Middle frontal gyrus (tissue), 1 donor: ENCODE measurements at regions not wholly inside any gene's neighbourhood (a gene's known extent, or its start where the extent isn't known, plus 50 kb on each side); places are given as distances from the start of the nearest gene placed in this dataset.

Source experiments
- DNase-seq: peaks from one replicate; pipeline ENCODE4 v3.0.0-alpha.2; 2015; ENCODE audit warnings: low spot score; ENCODE audit errors: extremely low spot score

DNA sequence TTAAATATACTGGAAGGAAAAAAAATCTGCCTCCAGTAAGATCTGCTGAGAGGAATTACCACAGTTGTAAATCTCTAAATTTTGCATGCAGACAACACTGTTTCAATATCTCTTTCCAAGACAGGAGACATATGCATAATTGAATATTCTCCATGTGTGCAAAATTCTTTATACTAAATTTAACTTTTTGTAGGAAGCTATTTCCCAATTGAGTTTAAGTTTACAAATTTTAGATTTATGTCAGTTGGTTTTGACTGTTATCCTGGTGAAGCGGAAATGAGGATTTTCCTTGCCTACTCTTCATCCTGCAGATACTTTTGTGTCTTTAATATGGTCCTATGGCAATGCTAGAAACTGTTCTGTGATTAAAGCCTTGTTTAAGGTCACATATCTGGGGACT, 1352.9 kb downstream of the FSTL5 start:
- no peak for DNase-seq

DNA sequence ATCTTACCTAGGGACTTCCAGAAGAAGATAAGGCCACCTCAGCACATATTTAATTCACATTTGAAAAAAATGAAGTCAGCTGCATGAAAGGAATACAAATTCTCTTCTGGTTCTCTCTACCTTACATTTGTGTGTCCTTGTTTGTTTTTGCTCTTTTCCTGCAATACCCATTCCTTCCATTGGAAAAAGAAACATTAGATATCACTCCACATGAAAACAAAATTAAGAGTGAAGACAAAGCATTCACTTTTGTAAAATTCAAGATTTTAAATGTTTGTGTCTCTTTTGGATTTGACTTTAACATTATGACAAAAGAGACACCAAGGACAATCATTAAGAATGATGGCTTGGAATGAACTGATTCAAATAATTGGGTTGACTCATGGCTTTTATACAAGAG, 1351.8 kb downstream of the FSTL5 start:
- DNase-seq, result no peak

DNA sequence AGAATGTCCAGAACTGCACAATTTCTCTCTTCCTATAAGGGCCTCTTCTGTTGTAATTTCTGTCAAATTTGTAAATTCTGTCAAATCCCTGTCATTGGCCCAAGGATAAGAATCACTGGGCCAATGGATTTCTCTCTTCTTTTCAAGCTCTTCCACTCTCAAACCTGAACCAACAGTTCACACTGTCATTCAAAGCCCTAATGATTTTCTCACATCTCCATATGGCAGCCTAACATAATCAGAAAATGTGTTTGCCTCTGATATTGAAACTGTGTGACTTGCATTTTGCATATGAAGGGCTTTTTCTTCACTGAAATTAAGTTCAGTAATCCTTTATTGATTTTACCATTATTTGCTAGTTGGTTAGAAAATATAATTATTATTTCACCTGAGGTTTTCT, 1349.1 kb downstream of the FSTL5 start:
- DNase-seq, result no peak

DNA sequence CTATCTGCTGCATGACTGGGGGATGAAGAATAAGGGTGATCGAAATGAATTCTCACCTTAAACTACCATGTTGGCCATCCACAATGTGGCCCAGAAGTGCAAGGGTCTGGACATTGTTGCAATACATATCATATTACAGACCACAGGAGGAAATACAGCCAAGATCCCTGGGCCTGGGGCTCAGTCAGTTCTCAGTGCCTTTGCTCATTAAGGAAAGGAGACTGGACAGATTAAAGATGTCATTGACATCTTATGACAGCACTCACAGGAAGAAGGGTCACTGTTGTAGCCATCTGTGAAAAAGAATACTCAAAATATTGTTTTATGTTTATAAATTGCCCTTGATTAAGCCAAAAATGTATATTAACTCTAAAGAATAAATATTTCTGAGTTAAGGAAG, 1345.2 kb downstream of the FSTL5 start:
- no peak for DNase-seq

DNA sequence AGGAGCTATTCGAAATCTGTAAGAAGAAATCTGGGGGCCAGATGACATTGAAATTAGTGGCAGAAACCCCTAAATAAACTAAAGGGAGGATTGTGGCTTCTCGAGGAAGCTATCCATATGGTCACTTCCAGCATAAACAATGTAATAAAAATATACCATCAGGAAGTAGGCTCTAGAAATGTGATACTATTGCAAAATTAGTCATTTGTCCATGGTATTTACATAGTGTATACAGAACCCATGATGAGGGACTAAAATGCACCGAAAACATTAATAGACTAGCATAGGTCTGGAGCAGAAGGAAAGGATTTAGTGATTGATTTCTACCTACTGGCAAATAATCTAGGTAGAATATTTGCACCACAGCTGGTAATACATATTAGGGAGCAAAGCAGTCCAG, 1344.0 kb downstream of the FSTL5 start:
- DNase-seq, result no peak

DNA sequence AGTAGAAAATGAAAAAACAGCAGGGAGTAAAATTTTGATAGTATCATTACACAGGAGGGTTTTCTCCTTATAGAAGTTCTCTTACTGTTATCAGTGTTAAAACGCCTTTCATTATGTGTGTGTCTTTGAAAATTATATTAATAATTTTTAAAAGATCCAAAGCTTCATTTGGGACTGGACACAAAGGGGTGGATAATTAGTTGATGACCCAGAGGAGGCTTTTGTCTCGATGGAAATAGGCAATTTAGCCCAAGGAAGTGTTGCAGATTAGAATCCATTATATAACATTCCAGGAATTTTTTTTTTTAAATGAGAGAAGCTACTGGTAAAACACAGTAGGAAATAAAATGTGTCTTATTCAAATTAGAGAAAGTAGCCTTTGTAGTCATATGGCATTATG, 1339.3 kb downstream of the FSTL5 start:
- DNase-seq, result no peak

DNA sequence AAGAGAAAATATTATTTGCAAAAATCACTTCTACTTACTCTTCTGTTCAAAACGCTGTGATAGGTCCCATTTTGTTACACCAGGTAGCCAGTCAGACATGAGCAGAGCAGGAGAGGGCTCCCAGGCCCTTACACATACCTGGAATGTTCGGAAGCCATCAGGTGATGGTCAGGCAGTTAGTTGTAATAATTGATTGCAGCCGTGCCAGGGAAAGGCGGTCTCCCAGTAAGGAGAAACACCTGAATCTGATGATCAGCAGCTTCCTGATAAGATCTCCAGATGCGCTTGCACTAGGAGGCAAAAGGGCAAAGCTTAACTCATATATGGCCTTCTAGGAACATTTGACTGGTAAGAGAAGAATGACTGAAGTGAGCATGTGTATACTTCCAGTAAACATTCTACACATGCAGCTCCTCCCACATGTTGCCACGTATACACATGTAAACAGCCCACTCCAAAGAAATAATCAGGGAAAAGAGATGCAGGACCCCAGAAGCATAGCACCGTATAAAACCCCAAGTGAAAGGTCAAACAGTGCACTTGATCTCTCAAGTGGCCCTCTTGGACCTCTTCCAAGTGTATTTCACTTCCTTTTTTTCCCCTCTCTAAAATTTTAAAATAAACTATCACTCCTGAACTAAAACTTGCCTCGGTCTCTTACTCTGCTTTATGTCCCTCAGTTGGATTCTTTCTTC, 1338.0 kb downstream of the FSTL5 start:
- DNase-seq, result no peak

DNA sequence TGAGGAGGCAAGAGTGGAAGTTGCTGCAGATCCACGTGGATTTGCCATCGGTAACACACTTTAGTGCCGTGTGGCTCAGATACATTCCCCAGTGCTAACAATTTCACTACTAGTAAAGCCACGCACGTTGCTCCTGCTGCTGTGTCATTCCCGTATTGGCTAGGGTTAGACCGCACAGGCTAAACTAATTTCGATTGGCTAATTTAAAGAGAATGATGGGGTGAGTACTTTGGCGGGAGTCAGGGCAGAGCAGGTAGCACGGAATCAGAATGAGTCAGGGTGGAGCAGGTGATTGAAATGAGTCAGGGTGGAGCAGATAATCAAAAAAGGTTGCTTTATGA, 1337.5 kb downstream of the FSTL5 start:
- DNase-seq, result no peak

DNA sequence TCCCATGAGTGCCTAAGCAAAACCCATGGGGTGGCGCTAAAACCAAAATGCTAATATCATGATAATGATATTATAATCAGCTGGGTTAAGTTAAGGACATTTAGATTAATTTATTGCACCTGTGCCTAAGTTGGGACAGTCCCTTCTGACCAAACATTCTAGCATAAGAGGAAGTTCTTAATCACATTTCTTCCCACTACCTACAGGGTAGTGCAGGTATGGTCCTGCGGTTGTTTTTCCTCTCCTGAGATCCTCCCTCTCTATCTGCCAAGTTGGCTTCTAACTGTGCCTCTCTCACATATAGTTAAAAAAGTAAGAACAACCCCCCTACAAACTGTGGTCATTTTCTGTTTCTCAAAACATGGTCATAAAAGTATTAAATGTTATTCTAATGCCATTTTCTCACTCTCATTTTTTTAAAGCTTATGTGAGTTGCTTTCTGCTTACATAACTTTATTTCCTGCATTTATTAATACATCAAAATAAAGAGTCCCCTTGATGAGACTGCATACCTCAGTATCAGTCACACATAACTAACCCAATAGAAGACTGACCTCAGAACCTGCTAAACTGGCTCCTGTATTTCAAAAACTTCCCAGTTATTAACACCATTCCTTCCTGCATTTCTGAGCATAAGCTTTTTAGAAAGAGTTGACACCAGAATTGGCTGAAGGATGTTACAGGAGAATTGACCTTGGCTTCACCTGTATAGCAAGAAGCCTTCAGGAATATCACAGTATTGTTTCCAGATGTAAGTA, 1332.5 kb downstream of the FSTL5 start:
- DNase-seq, result no peak

DNA sequence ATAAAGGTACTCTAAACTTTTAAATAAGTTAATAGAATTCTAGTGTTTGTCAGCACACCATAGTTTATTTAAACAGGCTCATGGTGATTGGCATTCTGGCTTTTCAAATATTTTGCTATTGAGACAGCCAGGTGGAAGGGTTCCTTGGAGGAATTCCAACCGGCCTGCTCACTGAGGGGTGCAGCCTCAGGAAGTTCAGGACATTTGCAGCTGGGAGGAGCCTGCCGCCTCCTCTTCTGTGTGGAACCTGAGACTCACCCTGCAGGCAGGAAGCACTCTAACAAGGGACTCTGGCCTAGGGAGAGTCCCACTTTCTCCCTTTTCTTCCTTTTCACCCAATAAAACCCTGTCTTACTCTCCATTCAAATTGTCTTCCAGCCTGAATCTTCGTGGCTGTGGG, 1328.0 kb downstream of the FSTL5 start:
- no peak for DNase-seq

DNA sequence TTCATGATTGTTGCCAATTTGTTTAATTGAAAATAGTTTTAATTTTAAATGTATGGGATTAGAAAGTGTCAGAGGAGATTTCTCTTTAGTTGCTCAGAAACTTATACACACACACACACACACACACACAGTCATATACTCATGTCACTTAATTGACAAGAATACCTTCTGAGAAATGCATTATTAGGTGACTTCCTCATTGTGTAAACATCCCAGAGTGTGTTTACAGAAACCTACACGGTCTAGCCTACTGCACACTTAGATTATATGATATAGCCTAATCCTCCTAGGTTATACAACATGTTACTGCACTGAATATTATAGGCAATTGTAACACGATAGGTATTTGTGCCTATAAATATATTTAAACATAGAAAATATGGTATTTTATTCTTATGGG, 1327.4 kb downstream of the FSTL5 start:
- no peak for DNase-seq

DNA sequence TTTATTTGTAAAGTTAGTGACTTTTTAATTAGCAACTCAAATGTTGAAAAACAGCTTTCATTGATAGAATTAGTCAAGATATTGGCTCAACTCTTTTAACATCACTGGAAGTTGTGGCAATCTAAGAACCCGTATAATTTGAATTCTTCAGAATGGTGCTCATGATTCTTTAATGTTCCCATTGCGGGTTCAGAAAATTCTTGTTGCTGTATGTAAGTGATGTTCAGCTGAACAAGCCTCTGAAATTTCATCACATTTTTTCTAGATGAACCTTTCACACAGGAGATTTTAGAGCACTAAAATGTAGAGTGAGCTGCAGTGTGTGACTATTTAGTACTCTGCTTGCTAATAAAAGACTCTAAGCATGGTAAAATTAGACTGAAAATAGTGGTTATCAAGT, 1317.7 kb downstream of the FSTL5 start:
- DNase-seq, result no peak

DNA sequence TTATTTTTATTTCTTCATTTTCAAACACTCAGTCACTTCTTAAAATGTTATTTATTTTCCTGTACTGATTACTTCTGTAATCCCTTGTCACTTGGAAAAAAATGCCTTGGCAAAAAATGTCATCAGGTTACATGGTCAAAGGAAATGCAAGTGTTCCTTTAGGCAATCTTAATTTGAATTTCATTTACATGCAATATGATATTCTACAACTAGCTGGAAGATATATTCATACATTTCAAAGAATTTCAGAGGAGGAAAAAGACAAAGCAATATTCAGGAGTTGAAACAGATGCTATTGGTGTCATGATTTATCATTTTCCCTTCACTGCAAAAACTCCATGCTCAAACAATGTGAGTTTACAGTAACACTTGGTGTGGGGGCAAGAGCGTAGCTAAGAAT, 1316.6 kb downstream of the FSTL5 start:
- no peak for DNase-seq

DNA sequence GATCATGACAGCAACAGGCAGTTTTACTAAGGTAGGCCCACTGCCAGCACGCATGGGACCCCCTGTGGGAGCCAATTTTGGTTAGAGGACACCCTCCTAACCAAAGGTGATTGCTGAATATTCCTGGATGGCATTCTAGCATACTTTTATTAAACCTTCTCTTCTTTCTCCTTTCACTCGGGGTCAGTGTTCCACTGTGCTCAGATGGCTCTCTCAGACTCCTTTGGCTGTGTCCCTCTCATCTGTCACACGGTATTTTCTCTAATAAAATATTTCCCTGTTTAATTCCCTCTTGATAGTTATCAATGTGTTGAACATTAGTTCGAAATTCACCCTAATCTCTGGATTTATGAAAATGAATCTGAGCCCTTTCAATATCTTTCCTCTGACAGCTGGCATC, 1315.3 kb downstream of the FSTL5 start:
- DNase-seq, result no peak

DNA sequence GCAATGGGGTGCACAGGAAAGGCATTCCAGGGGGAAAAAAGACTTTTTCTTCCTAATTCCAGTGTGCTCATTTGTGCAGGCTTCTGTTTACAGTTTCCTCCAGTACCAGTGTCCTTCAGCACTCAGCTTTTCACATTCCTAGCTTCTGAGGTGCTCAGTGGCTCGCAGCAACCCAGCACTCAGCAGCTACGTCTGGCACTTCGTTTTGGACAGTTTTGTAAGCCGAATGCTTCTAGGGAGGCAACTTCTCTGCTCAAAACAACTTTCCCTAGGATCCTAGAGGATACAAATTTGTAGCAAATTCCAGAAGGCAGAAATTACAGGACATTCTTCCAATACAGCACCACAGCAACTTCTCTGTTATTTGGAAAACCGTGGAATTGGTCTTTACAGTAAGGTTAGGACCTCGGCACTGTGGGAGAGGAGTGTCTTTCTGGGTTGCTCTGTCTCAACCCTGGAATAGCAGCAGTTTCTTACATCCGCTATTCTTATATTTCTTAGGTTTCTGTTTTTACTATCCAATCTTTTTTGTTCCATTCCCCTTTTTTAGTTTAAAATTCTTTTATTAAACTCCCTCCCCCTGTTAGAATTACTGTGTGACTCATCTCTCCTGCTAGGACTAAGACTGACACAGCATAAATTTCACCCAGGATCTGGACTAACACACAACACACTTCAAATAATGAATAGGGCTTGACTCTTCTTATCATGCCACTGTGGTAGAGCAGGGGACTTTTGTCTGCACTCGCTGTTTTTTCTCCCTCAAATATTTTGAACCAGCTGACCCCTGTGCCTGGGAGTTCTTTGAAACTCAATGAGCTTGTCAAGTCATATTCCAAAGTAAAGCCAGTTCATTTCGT, 1314.7 kb downstream of the FSTL5 start:
- DNase-seq, result no peak

DNA sequence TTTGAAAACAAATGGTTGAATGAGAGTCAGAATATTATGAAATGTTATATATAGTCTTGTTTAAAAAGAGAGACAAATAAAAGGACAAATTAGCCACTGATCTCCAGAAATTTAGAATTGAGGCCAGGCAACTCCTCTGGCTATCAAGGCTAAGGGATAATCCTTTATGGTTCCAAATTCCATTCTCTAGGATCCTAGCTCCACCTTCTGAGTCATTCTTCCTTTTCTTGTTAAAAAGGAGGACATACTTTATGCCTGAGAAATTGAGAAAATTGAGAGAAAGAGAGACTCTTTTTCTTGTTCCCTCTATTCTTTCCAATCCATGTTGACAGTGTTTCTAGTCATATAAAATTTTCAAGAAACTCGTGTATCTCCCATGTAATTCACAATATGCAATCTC, 1299.5 kb downstream of the FSTL5 start:
- DNase-seq, result no peak

DNA sequence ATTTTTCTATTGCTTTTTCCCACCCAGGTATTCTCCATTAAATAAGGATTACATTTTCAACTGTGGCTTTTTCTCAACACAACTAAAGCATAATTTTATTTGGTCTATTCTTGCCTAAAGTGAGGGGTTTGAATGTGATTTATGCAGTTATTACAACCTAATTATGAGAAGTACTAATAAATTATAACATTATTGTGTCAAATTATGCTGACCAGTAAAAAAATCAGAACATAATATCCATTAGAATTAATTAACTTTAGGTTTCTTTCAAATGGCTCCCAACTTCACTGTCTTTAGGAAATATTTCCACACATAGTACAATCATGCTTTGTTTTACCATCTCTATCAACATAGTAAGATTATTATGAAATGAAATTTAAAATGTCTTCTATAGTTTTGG, 1293.9 kb downstream of the FSTL5 start:
- no peak for DNase-seq

DNA sequence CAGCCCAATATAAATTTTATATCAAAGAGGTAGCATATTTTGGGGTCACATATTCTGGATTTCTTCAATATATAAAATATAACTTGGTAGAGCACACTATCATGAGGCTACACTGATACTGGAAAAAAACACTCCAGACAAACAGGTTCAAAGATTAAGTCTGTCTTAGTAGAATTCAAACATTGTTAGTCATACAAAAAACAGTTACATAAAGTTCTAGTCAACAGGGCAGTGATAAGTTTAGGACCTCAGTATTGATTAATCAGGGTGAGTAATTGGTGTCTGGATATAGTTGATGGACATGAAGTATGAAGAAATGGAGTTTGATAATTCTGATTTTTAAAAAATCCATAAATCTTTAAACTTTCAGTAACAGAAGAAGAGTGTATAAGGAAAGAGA, 1291.3 kb downstream of the FSTL5 start:
- no peak for DNase-seq

DNA sequence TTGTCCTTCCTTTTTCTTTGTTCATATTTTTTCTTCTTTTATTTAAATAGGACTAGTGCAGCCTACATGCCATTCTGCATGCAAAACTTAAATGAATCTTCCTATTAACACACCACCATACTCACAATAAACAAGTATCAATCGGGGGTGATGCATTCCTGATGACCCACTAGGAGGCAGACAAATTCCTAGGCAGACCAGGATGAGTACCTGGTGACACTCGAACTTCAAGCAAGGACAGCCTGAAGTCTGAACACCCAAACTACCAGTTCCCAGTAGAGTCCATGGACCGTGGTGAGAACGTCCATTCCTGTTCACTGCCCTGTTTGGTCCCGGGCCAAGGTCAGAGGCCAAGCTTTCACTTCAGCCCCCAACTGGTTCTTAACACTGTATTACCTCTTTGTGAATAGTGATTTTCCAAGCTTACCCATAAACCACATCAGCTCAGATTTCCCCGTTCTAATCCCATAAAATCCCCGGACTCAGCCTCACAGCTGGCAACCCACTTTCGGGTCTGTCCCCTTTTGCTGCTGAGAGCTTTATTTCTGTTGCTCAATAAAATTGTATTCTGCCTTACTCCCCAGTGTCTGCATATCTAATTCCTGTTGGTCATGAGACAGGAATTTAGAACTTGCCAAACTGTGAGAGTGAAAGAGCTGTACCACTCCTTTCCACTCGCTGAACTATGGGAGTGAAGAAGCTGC, 1286.6 kb downstream of the FSTL5 start:
- DNase-seq, result no peak

DNA sequence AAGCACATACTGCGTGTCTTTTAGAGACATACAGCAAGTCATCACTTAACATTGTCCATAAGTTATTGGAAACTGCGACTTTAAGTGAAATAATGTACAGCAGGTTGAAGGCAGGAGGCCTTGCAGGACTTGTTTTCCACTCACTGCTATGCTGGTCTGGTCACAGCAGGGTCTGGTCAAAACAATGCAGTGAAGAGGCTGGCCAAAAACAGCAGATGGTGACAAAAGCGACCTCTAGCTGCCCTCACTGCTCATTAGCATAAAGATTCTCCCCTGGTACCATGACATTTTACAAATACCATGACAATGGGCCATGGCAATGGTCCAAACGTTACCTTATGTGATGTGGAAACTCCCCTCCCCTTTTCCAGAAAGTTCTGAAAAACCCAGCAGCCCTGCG, 1283.6 kb downstream of the FSTL5 start:
- DNase-seq, result no peak

DNA sequence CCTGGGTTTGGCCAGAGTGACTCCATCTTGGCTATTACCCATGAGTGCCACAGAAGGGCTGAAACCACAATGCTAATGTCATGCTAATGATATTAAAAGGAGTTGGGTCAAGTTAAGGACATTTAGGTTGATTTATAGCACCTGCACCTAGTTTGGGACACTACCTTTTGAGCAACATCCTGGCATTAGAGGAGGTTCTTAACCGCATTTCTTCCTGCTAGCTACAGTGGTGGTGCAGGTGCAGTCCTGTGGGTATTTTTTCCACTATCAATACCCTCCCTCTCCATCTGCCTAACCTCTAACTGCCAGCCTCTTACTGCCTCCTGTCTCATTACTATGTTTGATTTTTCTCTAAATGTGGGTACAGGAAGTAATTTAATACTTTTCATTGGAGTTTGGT, 1276.1 kb downstream of the FSTL5 start:
- no peak for DNase-seq

DNA sequence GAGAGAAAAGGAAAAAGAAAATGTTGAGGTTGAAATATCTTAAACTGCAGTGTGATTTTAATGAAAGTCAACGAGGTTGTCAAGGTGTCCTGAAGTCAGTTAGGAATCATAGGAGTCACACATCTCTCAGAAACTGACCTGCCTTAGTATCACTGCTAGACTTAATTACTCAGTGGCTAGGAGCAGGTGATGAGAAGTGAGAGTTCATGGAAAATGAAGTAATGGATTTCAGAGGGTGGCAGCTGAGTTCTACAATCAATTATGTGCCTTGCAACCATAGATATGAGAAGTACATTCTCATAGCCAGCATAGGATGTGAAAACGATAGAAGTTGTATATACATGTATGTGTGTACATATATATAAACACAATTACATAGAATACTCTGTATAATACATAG, 1269.7 kb downstream of the FSTL5 start:
- DNase-seq, result no peak
